Osteocyte (in vitro differentiated cells): ENCODE measurements at regions not wholly inside any gene's neighbourhood (a gene's known extent, or its start where the extent isn't known, plus 50 kb on each side); places are given as distances from the start of the nearest gene placed in this dataset.

Experiments
- DNase-seq: peaks from one replicate; pipeline ENCODE4 v3.0.0; 2021; ENCODE audit warnings: mixed read lengths; ENCODE audit not compliant: unreplicated experiment; ENCODE audit errors: extremely low spot score
- H3K27ac Mint-ChIP-seq: one replicate; pipeline ENCODE4 v1.8.0; 2021; ENCODE audit warnings: mild to moderate bottlenecking, mixed read lengths; ENCODE audit not compliant: unreplicated experiment
- H3K27me3 Mint-ChIP-seq: one replicate; pipeline ENCODE4 v1.8.0; 2021; ENCODE audit warnings: mixed read lengths; ENCODE audit not compliant: unreplicated experiment
- H3K36me3 Mint-ChIP-seq: one replicate; pipeline ENCODE4 v1.8.0; 2021; ENCODE audit warnings: mixed read lengths; ENCODE audit not compliant: unreplicated experiment
- H3K4me1 Mint-ChIP-seq: one replicate; pipeline ENCODE4 v1.8.0; 2021; ENCODE audit warnings: mixed read lengths; ENCODE audit not compliant: unreplicated experiment
- H3K4me3 Mint-ChIP-seq: one replicate; pipeline ENCODE4 v1.8.0; 2021; ENCODE audit warnings: mild to moderate bottlenecking, moderate library complexity, mixed read lengths; ENCODE audit not compliant: unreplicated experiment
- H3K9me3 Mint-ChIP-seq: one replicate; pipeline ENCODE4 v1.8.0; 2021; ENCODE audit warnings: mixed read lengths; ENCODE audit not compliant: unreplicated experiment
- CTCF ChIP-seq: fragments of 200-600 bp; sonication (generic); IDR thresholded peaks from 2 replicates; pipeline ENCODE4 v1.5.0; 2021; ENCODE audit warnings: antibody characterized with exemption, mild to moderate bottlenecking, moderate library complexity

- H3K4me1 Mint-ChIP-seq, result no peaks in the 10 kb centered on the region
- H3K27ac Mint-ChIP-seq, result no peak overlapping the region
- no peaks in the 10 kb centered on the region for H3K36me3 Mint-ChIP-seq
- DNase-seq, result no peak
- H3K4me3 Mint-ChIP-seq, result no peak overlapping the region
- no peaks in the 10 kb centered on the region for H3K9me3 Mint-ChIP-seq
- H3K27me3 Mint-ChIP-seq, result no peaks in the 10 kb centered on the region
- TF ChIP-seq CTCF, result no peak
These were observed 686.3 kb upstream of the LRFN5 start for GRCh38 chr14:40920380-40920779.

GRCh38 chr14:40911141-40911540, 695.5 kb upstream of the LRFN5 start:
- Mint-ChIP-seq H3K27ac (no peak overlapping the region), H3K36me3 (no peaks in the 10 kb centered on the region), H3K4me1 (no peaks in the 10 kb centered on the region), H3K9me3 (no peaks in the 10 kb centered on the region), H3K4me3 (no peak overlapping the region), H3K27me3 (no peaks in the 10 kb centered on the region)
- DNase-seq, result no peak
- no peak for TF ChIP-seq CTCF

GRCh38 chr14:40909906-40910305, 696.8 kb upstream of the LRFN5 start:
- H3K36me3 Mint-ChIP-seq, result no peaks in the 10 kb centered on the region
- H3K27me3 Mint-ChIP-seq, result no peaks in the 10 kb centered on the region
- TF ChIP-seq CTCF, result no peak

GRCh38 chr14:40903709-40904108, 703.0 kb upstream of the LRFN5 start:
- no peaks in the 10 kb centered on the region for H3K4me1 Mint-ChIP-seq
- no peak for DNase-seq
- TF ChIP-seq CTCF, result no peak
- no peak overlapping the region for H3K27ac Mint-ChIP-seq
- no peak overlapping the region for H3K4me3 Mint-ChIP-seq
- H3K9me3 Mint-ChIP-seq, result peaks cover 2% of the 10 kb centered on the region
- H3K36me3 Mint-ChIP-seq, result no peaks in the 10 kb centered on the region
- H3K27me3 Mint-ChIP-seq, result no peaks in the 10 kb centered on the region

More at GRCh38 chr14:40909906-40910305, 696.8 kb upstream of the LRFN5 start:
- H3K9me3 Mint-ChIP-seq, result no peaks in the 10 kb centered on the region
- H3K4me3 Mint-ChIP-seq, result no peak overlapping the region
- no peaks in the 10 kb centered on the region for H3K4me1 Mint-ChIP-seq
- H3K27ac Mint-ChIP-seq, result no peak overlapping the region
- DNase-seq, result no peak

GRCh38 chr14:40899435-40899834, 707.2 kb upstream of the LRFN5 start:
- Mint-ChIP-seq H3K4me1 (no peaks in the 10 kb centered on the region), H3K9me3 (peaks cover 10% of the 10 kb centered on the region), H3K27me3 (no peaks in the 10 kb centered on the region), H3K36me3 (no peaks in the 10 kb centered on the region), H3K4me3 (no peak overlapping the region), H3K27ac (no peak overlapping the region)
- TF ChIP-seq CTCF, result no peak
- DNase-seq, result no peak
